Transverse colon (tissue), 4 donors: ENCODE measurements at regions not wholly inside any gene's neighbourhood (a gene's known extent, or its start where the extent isn't known, plus 50 kb on each side); places are given as distances from the start of the nearest gene placed in this dataset.

Experiments used
- DNase-seq: peaks from one replicate; pipeline ENCODE4 v3.0.0-alpha.2; 2019
- H3K27ac ChIP-seq, 4 donors: fragments of 200-600 bp; sonication (generic); 2 replicates each; pipeline ENCODE4 v1.5.1; 2016 to 2018; ENCODE audit warnings: inconsistent platforms in 4 of 4
- H3K27me3 ChIP-seq: fragments of 200-600 bp; sonication (generic); 2 replicates; pipeline ENCODE4 v1.5.1; 2017; ENCODE audit warnings: inconsistent platforms
- H3K36me3 ChIP-seq, 4 donors: fragments of 200-600 bp; sonication (generic); 2 replicates each; pipeline ENCODE4 v1.5.1; 2017 to 2019; ENCODE audit warnings: inconsistent platforms in 4 of 4
- H3K4me1 ChIP-seq, 4 donors: fragments of 200-600 bp; sonication (generic); 2 replicates each; pipeline ENCODE4 v1.5.1; 2017 to 2020; ENCODE audit warnings: inconsistent platforms in 4 of 4
- H3K4me3 ChIP-seq, 4 donors: fragments of 200-600 bp; sonication (generic); 1 replicate in 1 of 4; 2 replicates in 3 of 4; pipeline versions ENCODE4 v1.5.1 to v1.6.1; 2017 to 2019; ENCODE audit warnings: inconsistent platforms in 4 of 4
- H3K9me3 ChIP-seq, 2 donors: fragments of 200-600 bp; sonication (generic); 2 replicates each; pipeline ENCODE4 v1.5.1; 2017 to 2019; ENCODE audit warnings: inconsistent platforms in 2 of 2
- CTCF ChIP-seq, 5 experiments: fragments of 200-600 bp in 3 of 5; fragments of 450-650 bp in 2 of 5; sonication (generic) in 3 of 5; IDR thresholded peaks; 1 replicate in 2 of 5; 2 replicates in 3 of 5; pipeline ENCODE4 v1.5.1; 2016 to 2017; ENCODE audit warnings: antibody characterized with exemption in 5 of 5, inconsistent platforms in 3 of 5, mild to moderate bottlenecking in 2 of 5, moderate library complexity in 1 of 5
- EP300 ChIP-seq: sonication (generic); formaldehyde crosslinking; IDR thresholded peaks from one replicate; pipeline ENCODE4 v1.6.1; 2017; ENCODE audit warnings: antibody characterized with exemption, low read depth
- POLR2A ChIP-seq: fragments of 450-650 bp; IDR thresholded peaks from one replicate; pipeline ENCODE4 v1.6.1; 2016; ENCODE audit warnings: antibody characterized with exemption, mild to moderate bottlenecking, moderate library complexity
- POLR2AphosphoS5 ChIP-seq, 3 donors: sonication (generic); formaldehyde crosslinking; IDR thresholded peaks; one replicate each; pipeline ENCODE4 v1.6.1; 2016; ENCODE audit warnings: antibody characterized with exemption in 3 of 3
- WGBS, 2 donors: methylation state at CpG; one replicate each; pipeline ENCODE4 v1.1.5; 2018; ENCODE audit warnings: low coverage in 1 of 2; 5-methylcytosine and 5-hydroxymethylcytosine counted together
- in situ Hi-C, 4 donors: fragments of 200-750 bp; cut with MboI; loops; one replicate each; pipeline versions ENCODE4 v1.15.0 to v1.15.1; 2017; ENCODE audit warnings: low sequenced_read_pairs in 3 of 4, low pct_ligation_motif_present in 1 of 4, low pct_unique_long_range_greater_than_20kb in 1 of 4
- intact Hi-C: fragments of 100-400 bp; cut with DNase I; formaldehyde crosslinking; loops from one replicate; pipeline ENCODE4 v1.15.1; 2023; ENCODE audit warnings: low total_unique reads

DNA sequence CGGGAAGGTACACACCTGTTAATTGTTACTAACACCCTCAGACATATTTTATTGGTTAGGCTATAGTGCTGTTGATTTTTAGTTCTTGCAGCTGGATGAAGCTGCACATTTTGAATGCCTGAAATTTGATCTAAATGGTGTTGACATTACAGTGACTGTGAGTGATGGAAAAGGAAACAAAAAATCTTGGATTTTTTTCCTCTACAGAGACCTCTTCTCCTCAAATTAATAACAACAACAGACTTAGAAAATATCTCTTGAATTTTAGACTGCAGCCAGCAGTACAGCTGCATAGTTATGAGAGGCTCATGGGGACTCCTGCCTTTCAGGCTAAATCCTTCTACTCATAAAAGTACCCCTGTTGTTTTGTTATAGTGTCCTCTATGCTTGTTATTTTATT lies 500.5 kb upstream of the SPRY2 start:
- intact Hi-C loops, result no loop called here
- H3K36me3 ChIP-seq, result no peaks in the 10 kb centered on the region
- no peak for TF ChIP-seq POLR2AphosphoS5 (IDR thresholded peaks at IDR 0.05)
- TF ChIP-seq CTCF (IDR thresholded peaks at IDR 0.05), result no peak
- no peak for TF ChIP-seq POLR2A
- no peak for TF ChIP-seq EP300
- no peak overlapping the region for H3K27ac ChIP-seq
- H3K4me3 ChIP-seq, result no peak overlapping the region
- WGBS, 2 donors, result 29 to 37% methylated on average over 1 of the region's 1 CpG
- no peaks in the 10 kb centered on the region for H3K9me3 ChIP-seq
- no peaks in the 10 kb centered on the region for H3K27me3 ChIP-seq
- H3K4me1 ChIP-seq, result no peaks in the 10 kb centered on the region
- DNase-seq, result no peak
- in situ Hi-C loops, result no loop called here

DNA sequence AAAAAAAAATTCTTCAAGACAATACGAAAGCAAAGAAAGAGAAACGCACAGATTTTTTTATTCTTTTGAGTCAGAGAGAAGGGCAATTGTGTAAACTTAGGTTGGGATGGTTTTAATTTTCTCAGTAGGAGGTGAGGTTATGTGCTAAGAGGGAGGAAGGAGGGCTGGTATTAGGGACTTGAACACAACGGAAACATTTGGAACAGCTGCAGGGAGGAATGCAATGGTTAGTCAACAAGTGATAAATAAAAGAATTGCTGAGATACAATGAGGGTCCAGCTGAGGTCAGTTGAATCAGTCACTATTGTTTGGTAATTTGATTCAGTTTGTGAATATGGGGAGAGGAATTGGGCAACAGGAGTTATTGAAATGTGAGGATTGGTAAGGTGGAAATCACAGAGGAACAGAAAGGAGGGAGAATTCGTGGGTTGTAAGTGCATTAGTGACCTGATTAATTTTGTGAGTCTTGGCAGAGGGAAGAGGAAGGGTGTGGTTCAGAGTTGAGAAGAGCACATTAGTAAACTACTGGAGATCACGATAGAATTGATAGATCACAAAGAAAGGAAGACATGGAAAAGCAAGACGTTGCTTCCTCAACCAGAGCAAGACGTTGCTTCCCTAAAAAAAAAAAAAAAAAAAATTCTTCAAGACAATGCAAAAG lies 499.5 kb upstream of the SPRY2 start:
- in situ Hi-C loops (no loop called here), intact Hi-C loops (no loop called here)
- DNase-seq, result no peak
- no peak overlapping the region for H3K4me3 ChIP-seq
- no peak for TF ChIP-seq EP300
- H3K9me3 ChIP-seq, result no peaks in the 10 kb centered on the region
- no peaks in the 10 kb centered on the region for H3K4me1 ChIP-seq
- H3K27ac ChIP-seq, result no peak overlapping the region
- no peaks in the 10 kb centered on the region for H3K36me3 ChIP-seq
- WGBS, 2 donors, result 53 to 61% methylated on average over 7 of the region's 7 CpGs
- no peaks in the 10 kb centered on the region for H3K27me3 ChIP-seq

DNA sequence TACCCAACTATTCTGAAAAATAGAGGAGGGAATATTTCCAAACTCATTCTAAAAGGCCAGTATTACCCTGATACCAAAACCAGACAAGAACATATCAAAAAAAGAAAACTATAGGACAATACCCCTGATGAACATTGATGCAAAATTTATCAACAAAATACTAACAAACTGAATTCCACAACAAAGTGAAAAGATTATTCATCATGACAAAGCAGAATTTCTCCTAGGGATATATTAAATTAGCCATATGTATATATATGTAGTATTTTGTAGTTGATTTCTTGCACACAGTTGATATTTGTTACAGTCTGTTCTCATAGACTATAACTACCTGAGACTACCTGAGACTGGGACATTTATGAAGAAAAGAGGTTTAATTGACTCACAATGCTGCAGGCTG lies 495.0 kb upstream of the SPRY2 start:
- Histone ChIP-seq H3K4me1 (no peaks in the 10 kb centered on the region), H3K9me3 (peaks cover 0 to 2% of the 10 kb centered on the region in 2 donors), H3K36me3 (no peaks in the 10 kb centered on the region), H3K27me3 (no peaks in the 10 kb centered on the region), H3K27ac (no peak overlapping the region), H3K4me3 (no peak overlapping the region)
- intact Hi-C loops (no loop called here), in situ Hi-C loops (no loop called here)
- DNase-seq, result no peak
- TF ChIP-seq CTCF (IDR thresholded peaks at IDR 0.05) (no peak), POLR2AphosphoS5 (IDR thresholded peaks at IDR 0.05) (no peak), POLR2A (no peak), EP300 (no peak)

DNA sequence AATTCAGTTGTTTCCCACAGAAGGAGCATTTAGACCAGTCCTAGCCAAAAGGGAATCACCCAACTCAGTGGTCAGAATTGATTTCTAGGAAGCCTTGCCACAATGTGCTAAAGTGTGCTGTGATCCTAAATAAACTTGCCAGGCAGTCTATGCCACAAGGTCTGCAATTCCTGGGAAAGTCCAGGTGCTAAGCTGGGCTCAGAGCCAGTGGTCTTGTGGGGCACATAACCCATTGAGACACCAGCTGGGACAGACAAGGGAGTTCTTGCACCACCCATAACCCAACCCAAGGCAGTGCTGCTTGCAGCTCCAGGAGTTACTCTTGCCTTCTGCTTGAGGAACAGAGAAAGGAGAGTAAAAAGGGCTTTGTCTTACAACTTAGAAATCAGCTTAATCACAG lies 489.5 kb upstream of the SPRY2 start:
- in situ Hi-C loops, result no loop called here
- Histone ChIP-seq H3K36me3 (no peaks in the 10 kb centered on the region), H3K4me3 (no peak overlapping the region), H3K4me1 (no peaks in the 10 kb centered on the region), H3K9me3 (peaks cover 10 to 14% of the 10 kb centered on the region in 2 donors), H3K27me3 (no peaks in the 10 kb centered on the region), H3K27ac (no peak overlapping the region)
- TF ChIP-seq POLR2AphosphoS5 (IDR thresholded peaks at IDR 0.05) (no peak), POLR2A (no peak), EP300 (no peak), CTCF (IDR thresholded peaks at IDR 0.05) (no peak)
- no peak for DNase-seq
- intact Hi-C loops, result no loop called here

DNA sequence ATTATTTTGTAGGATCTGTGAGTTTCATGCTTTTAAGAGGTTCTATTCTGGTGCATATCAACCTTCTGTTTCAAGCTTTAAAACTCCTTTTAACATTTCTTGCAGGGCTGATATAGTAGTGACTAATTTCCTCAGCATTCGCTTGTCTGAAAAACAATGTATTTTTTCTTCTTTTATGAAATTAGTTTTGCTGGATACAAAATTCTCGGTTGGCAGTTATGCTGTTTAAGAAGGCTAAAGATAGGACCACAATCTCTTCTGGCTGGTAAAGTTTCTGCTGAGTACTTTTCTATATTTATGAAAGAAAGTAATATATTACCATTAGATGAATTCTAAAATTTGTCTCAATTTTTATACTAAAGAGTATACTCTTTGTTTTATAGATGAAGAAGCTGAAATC lies 487.8 kb upstream of the SPRY2 start:
- WGBS, 2 donors, result 88 to 92% methylated on average over 2 of the region's 2 CpGs
- H3K27me3 ChIP-seq, result no peaks in the 10 kb centered on the region
- in situ Hi-C loops (no loop called here), intact Hi-C loops (no loop called here)
- H3K27ac ChIP-seq, result no peak overlapping the region
- H3K36me3 ChIP-seq, result no peaks in the 10 kb centered on the region
- H3K9me3 ChIP-seq, result peaks cover 12% of the 10 kb centered on the region in 2 donors
- no peak for TF ChIP-seq POLR2A
- no peak for TF ChIP-seq POLR2AphosphoS5 (IDR thresholded peaks at IDR 0.05)
- no peak for TF ChIP-seq EP300
- no peak for TF ChIP-seq CTCF (IDR thresholded peaks at IDR 0.05)
- no peaks in the 10 kb centered on the region for H3K4me1 ChIP-seq
- no peak for DNase-seq
- H3K4me3 ChIP-seq, result no peak overlapping the region
